PC-3 (cell line): ENCODE measurements at regions not wholly inside any gene's neighbourhood (a gene's known extent, or its start where the extent isn't known, plus 50 kb on each side); places are given as distances from the start of the nearest gene placed in this dataset.

ENCODE experiments used
- ATAC-seq: fragments of 200-7000 bp; cut with Tn5 transposase; 2 replicates; pipeline ENCODE4 v1.9.1; 2020; ENCODE audit warnings: mild to moderate bottlenecking, moderate library complexity
- BruUV-seq: library from RNA; stranded (reverse); fragments of 400-500 nt; replicated peaks from 2 replicates; lab custom pipeline; 2021; lab: Mats Ljungman, UMichigan
- CTCF ChIA-PET: fragments of 300-600 bp; sonication (Branson Sonifier 250); formaldehyde crosslinking; loops from one replicate; lab custom pipeline; 2022; ENCODE audit warnings: antibody characterized with exemption; lab: Charles Lee
- POLR2A ChIA-PET: fragments of 300-600 bp; sonication (Branson Sonifier 250); formaldehyde crosslinking; loops from one replicate; lab custom pipeline; 2022; ENCODE audit warnings: antibody characterized with exemption; ENCODE audit not compliant: unreplicated experiment; lab: Charles Lee
- DNase-seq: peaks from one replicate; pipeline ENCODE4 v3.0.0-alpha.2; 2015
- H2AFZ ChIP-seq: fragments of 300-600 bp; sonication (generic); 2 replicates; pipeline ENCODE4 v1.6.0; 2016; ENCODE audit warnings: antibody characterized with exemption, low read length
- H3F3A ChIP-seq: fragments of 300-600 bp; sonication (generic); one replicate; pipeline ENCODE4 v1.6.0; 2017; ENCODE audit warnings: antibody characterized with exemption, low read length, control low read depth, mild to moderate bottlenecking; ENCODE audit not compliant: unreplicated experiment
- H3K27ac ChIP-seq: fragments of 300-600 bp; sonication (generic); 2 replicates; pipeline ENCODE4 v1.5.1; 2016; ENCODE audit warnings: mild to moderate bottlenecking, low read length
- H3K27me3 ChIP-seq: fragments of 300-600 bp; sonication (generic); 2 replicates; pipeline ENCODE4 v1.6.1; 2016; ENCODE audit warnings: low read length, mixed read lengths
- H3K36me3 ChIP-seq: fragments of 300-600 bp; sonication (generic); 2 replicates; pipeline ENCODE4 v1.6.1; 2016; ENCODE audit warnings: low read depth, mixed run types, low read length, mixed read lengths
- H3K4me1 ChIP-seq: fragments of 300-600 bp; sonication (generic); 2 replicates; pipeline ENCODE4 v1.5.1; 2016; ENCODE audit warnings: low read length; ENCODE audit not compliant: insufficient read depth
- H3K4me2 ChIP-seq: fragments of 300-600 bp; sonication (generic); 2 replicates; pipeline ENCODE4 v1.6.0; 2016; ENCODE audit warnings: low read length
- H3K4me3 ChIP-seq: fragments of 300-600 bp; sonication (generic); 2 replicates; pipeline ENCODE4 v1.5.1; 2016; ENCODE audit warnings: mild to moderate bottlenecking, low read length, mixed read lengths
- H3K79me2 ChIP-seq: fragments of 300-600 bp; sonication (generic); 2 replicates; pipeline ENCODE4 v1.6.1; 2017; ENCODE audit warnings: low read length, mixed read lengths
- H3K9ac ChIP-seq: fragments of 300-600 bp; sonication (generic); 2 replicates; pipeline ENCODE4 v1.6.0; 2016; ENCODE audit warnings: mild to moderate bottlenecking, low read length
- H3K9me2 ChIP-seq: fragments of 300-600 bp; sonication (generic); replicated peaks from 2 replicates; pipeline ENCODE4 v1.6.1; 2016; ENCODE audit warnings: mixed run types, low read length, mixed read lengths
- H3K9me3 ChIP-seq: fragments of 300-600 bp; sonication (generic); 2 replicates; pipeline ENCODE4 v1.6.1; 2016; ENCODE audit warnings: low read length, mixed read lengths
- H4K20me1 ChIP-seq: fragments of 300-600 bp; sonication (generic); 2 replicates; pipeline ENCODE4 v1.6.1; 2016; ENCODE audit warnings: low read length, mixed read lengths
- EZH2 ChIP-seq: fragments of 300-600 bp; sonication (generic); IDR thresholded peaks from one replicate; pipeline ENCODE4 v1.6.1; 2017; ENCODE audit warnings: antibody characterized with exemption, mild to moderate bottlenecking, low read length; ENCODE audit not compliant: unreplicated experiment
- EZH2phosphoT487 ChIP-seq: fragments of 300-600 bp; sonication (generic); IDR thresholded peaks from 2 replicates; pipeline ENCODE4 v1.6.1; 2018; ENCODE audit warnings: mild to moderate bottlenecking, antibody characterized with exemption, low read length, borderline replicate concordance
- intact Hi-C: fragments of 100-400 bp; cut with micrococcal nuclease; formaldehyde crosslinking; loops from 2 replicates; pipeline ENCODE4 v1.9.0; 2023
- TF ChIP-seq, protein P1 (sequence below): fragments of 300-600 bp; sonication (generic); conservative IDR thresholded peaks from 2 replicates; pipeline ENCODE4 v1.5.1; 2017; ENCODE audit warnings: antibody characterized with exemption, low read depth, mild to moderate bottlenecking, low read length

DNA sequence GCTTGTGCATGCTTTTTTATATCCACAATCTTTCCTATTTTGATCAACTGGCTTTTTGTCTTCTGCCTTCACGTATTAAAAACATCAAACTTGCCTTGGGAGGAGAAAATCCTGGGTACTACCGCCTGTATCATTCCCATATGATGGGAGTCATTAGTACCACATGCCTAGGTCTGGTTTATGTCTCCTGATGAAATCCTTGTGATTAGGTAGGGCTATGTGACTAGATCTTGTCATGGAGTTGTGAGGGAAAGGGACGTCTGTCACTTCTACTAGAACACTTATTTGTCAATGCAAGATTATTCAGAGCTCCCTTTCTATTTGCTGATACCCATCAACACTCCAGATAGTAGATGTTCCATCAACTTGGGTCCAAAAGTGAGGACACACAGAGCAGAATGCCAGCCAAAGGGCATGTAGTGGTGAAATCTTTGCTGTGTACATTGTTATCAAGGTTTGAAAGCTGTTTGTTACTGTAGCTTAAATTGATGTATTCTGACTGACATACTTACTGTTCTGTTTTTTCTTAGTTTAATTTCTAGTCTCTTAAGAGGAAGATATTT lies 621.8 kb upstream of the NR5A2 start:
- Histone ChIP-seq H3K4me1 (no peaks in the 10 kb centered on the region), H3K36me3 (no peaks in the 10 kb centered on the region), H4K20me1 (no peaks in the 10 kb centered on the region), H3K9me2 (no peaks in the 10 kb centered on the region), H3F3A (no peaks in the 10 kb centered on the region), H3K27me3 (no peaks in the 10 kb centered on the region), H3K9me3 (no peaks in the 10 kb centered on the region), H2AFZ (no peak overlapping the region), H3K27ac (no peak overlapping the region), H3K4me3 (no peak overlapping the region), H3K9ac (no peak overlapping the region), H3K79me2 (no peaks in the 10 kb centered on the region), H3K4me2 (no peak overlapping the region)
- intact Hi-C loops, result no loop called here
- ChIA-PET POLR2A (no interaction called here), CTCF (no interaction called here)
- TF ChIP-seq, protein P1, sequence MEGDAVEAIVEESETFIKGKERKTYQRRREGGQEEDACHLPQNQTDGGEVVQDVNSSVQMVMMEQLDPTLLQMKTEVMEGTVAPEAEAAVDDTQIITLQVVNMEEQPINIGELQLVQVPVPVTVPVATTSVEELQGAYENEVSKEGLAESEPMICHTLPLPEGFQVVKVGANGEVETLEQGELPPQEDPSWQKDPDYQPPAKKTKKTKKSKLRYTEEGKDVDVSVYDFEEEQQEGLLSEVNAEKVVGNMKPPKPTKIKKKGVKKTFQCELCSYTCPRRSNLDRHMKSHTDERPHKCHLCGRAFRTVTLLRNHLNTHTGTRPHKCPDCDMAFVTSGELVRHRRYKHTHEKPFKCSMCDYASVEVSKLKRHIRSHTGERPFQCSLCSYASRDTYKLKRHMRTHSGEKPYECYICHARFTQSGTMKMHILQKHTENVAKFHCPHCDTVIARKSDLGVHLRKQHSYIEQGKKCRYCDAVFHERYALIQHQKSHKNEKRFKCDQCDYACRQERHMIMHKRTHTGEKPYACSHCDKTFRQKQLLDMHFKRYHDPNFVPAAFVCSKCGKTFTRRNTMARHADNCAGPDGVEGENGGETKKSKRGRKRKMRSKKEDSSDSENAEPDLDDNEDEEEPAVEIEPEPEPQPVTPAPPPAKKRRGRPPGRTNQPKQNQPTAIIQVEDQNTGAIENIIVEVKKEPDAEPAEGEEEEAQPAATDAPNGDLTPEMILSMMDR, result no peak
- no peak for TF ChIP-seq EZH2
- TF ChIP-seq EZH2phosphoT487, result no peak
- ATAC-seq, result no peak
- no peak for DNase-seq
- BruUV-seq, result no TSS peak

DNA sequence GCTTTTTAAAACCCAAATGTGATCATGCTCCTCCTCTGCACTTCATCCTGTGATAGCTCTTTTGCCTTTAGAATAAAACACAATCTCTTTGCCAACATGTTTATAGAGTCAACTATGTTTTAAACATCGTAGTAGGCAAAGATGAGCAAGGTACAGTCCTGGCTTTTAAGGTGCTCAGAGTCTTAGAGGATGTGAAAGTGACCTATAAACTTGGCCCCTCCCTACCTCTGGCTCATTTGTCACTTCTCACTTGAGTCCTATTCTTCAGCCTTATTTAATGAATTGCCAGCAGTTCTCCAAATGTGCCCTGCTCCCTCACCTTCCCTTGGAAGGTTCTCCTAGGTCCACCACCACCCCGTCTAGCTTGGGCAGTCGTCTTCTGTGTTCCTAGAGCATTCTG lies 617.0 kb upstream of the NR5A2 start:
- DNase-seq (no peak), ATAC-seq (no peak)
- H3F3A ChIP-seq, result no peaks in the 10 kb centered on the region
- POLR2A ChIA-PET, result no interaction called here
- no peak overlapping the region for H3K27ac ChIP-seq
- no peaks in the 10 kb centered on the region for H3K79me2 ChIP-seq
- H2AFZ ChIP-seq, result no peak overlapping the region
- TF ChIP-seq EZH2phosphoT487, result no peak
- TF ChIP-seq, protein P1, result no peak
- TF ChIP-seq EZH2, result no peak
- no peaks in the 10 kb centered on the region for H3K27me3 ChIP-seq
- no peak overlapping the region for H3K9ac ChIP-seq
- CTCF ChIA-PET, result no interaction called here
- H3K4me1 ChIP-seq, result no peaks in the 10 kb centered on the region
- H3K9me2 ChIP-seq, result no peaks in the 10 kb centered on the region
- no peaks in the 10 kb centered on the region for H4K20me1 ChIP-seq
- intact Hi-C loops, result no loop called here
- H3K4me2 ChIP-seq, result no peak overlapping the region
- H3K4me3 ChIP-seq, result no peak overlapping the region
- no peaks in the 10 kb centered on the region for H3K36me3 ChIP-seq
- BruUV-seq, result no TSS peak
- no peaks in the 10 kb centered on the region for H3K9me3 ChIP-seq

DNA sequence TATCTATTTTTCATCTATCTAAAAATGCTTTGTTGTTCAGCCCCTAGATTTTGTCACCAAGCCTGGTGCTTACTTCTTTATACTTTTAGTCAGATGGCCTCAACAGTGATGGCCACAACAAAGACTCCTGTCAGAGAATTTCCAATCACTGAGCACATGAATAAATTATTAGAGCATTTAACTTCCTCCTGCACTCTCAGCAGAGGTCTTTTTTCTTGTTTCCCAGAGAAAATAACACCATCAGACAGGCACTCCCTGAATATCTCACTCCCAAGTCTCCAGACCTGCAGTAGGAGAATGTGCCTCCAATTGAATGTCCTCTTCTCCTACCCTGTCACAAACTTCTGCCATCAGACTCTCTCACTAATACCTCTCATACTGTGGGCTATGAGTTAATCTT lies 616.0 kb upstream of the NR5A2 start:
- H3K9me3 ChIP-seq, result no peaks in the 10 kb centered on the region
- ChIA-PET POLR2A (no interaction called here), CTCF (no interaction called here)
- no peak for TF ChIP-seq EZH2
- no peak for TF ChIP-seq EZH2phosphoT487
- TF ChIP-seq, protein P1, result no peak
- ATAC-seq (no peak), DNase-seq (no peak)
- no peaks in the 10 kb centered on the region for H3K36me3 ChIP-seq
- no peaks in the 10 kb centered on the region for H4K20me1 ChIP-seq
- H3K4me2 ChIP-seq, result no peak overlapping the region
- no peaks in the 10 kb centered on the region for H3K9me2 ChIP-seq
- H3K27ac ChIP-seq, result no peak overlapping the region
- H2AFZ ChIP-seq, result no peak overlapping the region
- no peak overlapping the region for H3K9ac ChIP-seq
- no peaks in the 10 kb centered on the region for H3K79me2 ChIP-seq
- H3K4me1 ChIP-seq, result no peaks in the 10 kb centered on the region
- H3F3A ChIP-seq, result no peaks in the 10 kb centered on the region
- intact Hi-C loops, result no loop called here
- H3K27me3 ChIP-seq, result no peaks in the 10 kb centered on the region
- no peak overlapping the region for H3K4me3 ChIP-seq
- no TSS peak for BruUV-seq
